ENCODE measurements at regions not wholly inside any gene's neighbourhood (a gene's known extent, or its start where the extent isn't known, plus 50 kb on each side); places are given as distances from the start of the nearest gene placed in this dataset.

DNA sequence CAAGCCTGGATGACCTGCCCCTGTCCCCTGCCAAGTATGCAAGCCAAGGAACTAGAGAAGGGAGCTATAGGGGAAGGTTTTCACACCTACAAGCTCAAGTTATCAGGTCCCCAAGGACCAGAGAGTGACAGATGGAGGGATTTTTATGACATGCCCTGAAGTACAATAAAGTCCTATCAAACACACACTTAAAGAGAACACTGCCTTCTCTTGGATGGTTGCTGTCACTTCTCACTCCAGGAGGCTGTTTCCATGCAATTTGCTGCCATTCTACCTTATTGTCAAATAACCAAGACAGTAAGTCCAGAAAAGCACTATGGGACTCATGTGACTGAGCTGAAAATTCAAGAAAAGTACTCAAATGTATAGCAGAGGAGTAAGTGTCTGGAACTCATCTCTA, 76.6 kb upstream of the DDX18 start:
- H3K4me1 ChIP-seq (ENCODE audit: insufficient read depth, low read length, severe bottlenecking), result no peaks in the 10 kb centered on the region
- no peak overlapping the region for H3K27ac ChIP-seq (ENCODE audit: low read depth, low read length, poor library complexity, severe bottlenecking)
- no peaks in the 10 kb centered on the region for H3K9me3 ChIP-seq (ENCODE audit: low read length)
- no peak overlapping the region for H2AFZ ChIP-seq (ENCODE audit: low read length)
- TF ChIP-seq CTCF (IDR thresholded peaks at IDR 0.05; ENCODE audit: low read length), result no peak
- TF ChIP-seq EZH2 (IDR thresholded peaks at IDR 0.05; ENCODE audit: borderline replicate concordance, low read length), result no peak
- no peak overlapping the region for H3K4me2 ChIP-seq (ENCODE audit: low read length)
- no peaks in the 10 kb centered on the region for H3K36me3 ChIP-seq (ENCODE audit: insufficient read depth, low read length)
- no peak overlapping the region for H3K9ac ChIP-seq (ENCODE audit: low read length)
- H3K4me3 ChIP-seq (ENCODE audit: low read depth, low read length, poor library complexity, severe bottlenecking), result no peak overlapping the region
- no peaks in the 10 kb centered on the region for H3K79me2 ChIP-seq (ENCODE audit: insufficient read depth, low read length)
- no peaks in the 10 kb centered on the region for H3F3A ChIP-seq (ENCODE audit: insufficient read depth, low read length)
- no peaks in the 10 kb centered on the region for H4K20me1 ChIP-seq (ENCODE audit: insufficient read depth, low read length)
- H3K9me2 ChIP-seq (ENCODE audit: low read depth, low read length), result no peaks in the 10 kb centered on the region
- no peaks in the 10 kb centered on the region for H3K27me3 ChIP-seq (ENCODE audit: insufficient read depth, low read length)

GRCh38 chr2:117738991-117739839, 75.3 kb upstream of the DDX18 start:
- Histone ChIP-seq H3K4me2 (ENCODE audit: low read length) (no peak overlapping the region), H3K36me3 (ENCODE audit: insufficient read depth, low read length) (no peaks in the 10 kb centered on the region), H3K79me2 (ENCODE audit: insufficient read depth, low read length) (no peaks in the 10 kb centered on the region), H3K4me3 (ENCODE audit: low read depth, low read length, poor library complexity, severe bottlenecking) (no peak overlapping the region), H3F3A (ENCODE audit: insufficient read depth, low read length) (no peaks in the 10 kb centered on the region), H3K9me3 (ENCODE audit: low read length) (no peaks in the 10 kb centered on the region), H2AFZ (ENCODE audit: low read length) (no peak overlapping the region), H3K27me3 (ENCODE audit: insufficient read depth, low read length) (no peaks in the 10 kb centered on the region), H4K20me1 (ENCODE audit: insufficient read depth, low read length) (no peaks in the 10 kb centered on the region), H3K4me1 (ENCODE audit: insufficient read depth, low read length, severe bottlenecking) (no peaks in the 10 kb centered on the region), H3K27ac (ENCODE audit: low read depth, low read length, poor library complexity, severe bottlenecking) (no peak overlapping the region), H3K9ac (ENCODE audit: low read length) (no peak overlapping the region), H3K9me2 (ENCODE audit: low read depth, low read length) (no peaks in the 10 kb centered on the region)
- no peak for TF ChIP-seq EZH2 (IDR thresholded peaks at IDR 0.05; ENCODE audit: borderline replicate concordance, low read length)
- TF ChIP-seq CTCF (IDR thresholded peaks at IDR 0.05; ENCODE audit: low read length), result no peak

DNA sequence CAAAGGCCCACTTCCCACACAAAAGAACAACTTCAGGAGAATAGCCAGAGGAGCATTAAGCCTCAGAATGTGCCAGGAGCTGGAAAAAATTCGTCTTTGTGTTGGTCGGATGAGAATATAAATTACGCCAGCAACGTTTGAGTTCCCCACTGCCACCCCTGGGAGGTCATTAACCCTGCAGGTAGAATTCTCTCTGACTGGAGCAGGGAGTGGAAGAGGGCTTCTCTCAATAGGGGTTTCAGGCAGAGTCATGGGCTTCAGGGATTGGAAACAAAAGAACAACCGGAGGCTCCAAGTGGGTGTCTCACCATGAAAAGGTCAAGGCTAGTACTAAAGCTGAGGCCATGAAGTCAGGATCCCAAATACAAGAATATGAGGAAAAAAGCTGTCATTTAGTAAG, 69.0 kb upstream of the DDX18 start:
- Histone ChIP-seq H3K27ac (ENCODE audit: low read depth, low read length, poor library complexity, severe bottlenecking) (no peak overlapping the region), H2AFZ (ENCODE audit: low read length) (no peak overlapping the region), H3F3A (ENCODE audit: insufficient read depth, low read length) (no peaks in the 10 kb centered on the region), H3K9me3 (ENCODE audit: low read length) (no peaks in the 10 kb centered on the region), H3K27me3 (ENCODE audit: insufficient read depth, low read length) (no peaks in the 10 kb centered on the region), H3K9ac (ENCODE audit: low read length) (no peak overlapping the region), H3K4me1 (ENCODE audit: insufficient read depth, low read length, severe bottlenecking) (no peaks in the 10 kb centered on the region), H3K4me2 (ENCODE audit: low read length) (no peak overlapping the region), H3K79me2 (ENCODE audit: insufficient read depth, low read length) (no peaks in the 10 kb centered on the region), H3K9me2 (ENCODE audit: low read depth, low read length) (no peaks in the 10 kb centered on the region), H3K4me3 (ENCODE audit: low read depth, low read length, poor library complexity, severe bottlenecking) (no peak overlapping the region), H3K36me3 (ENCODE audit: insufficient read depth, low read length) (no peaks in the 10 kb centered on the region), H4K20me1 (ENCODE audit: insufficient read depth, low read length) (no peaks in the 10 kb centered on the region)
- no peak for TF ChIP-seq CTCF (IDR thresholded peaks at IDR 0.05; ENCODE audit: low read length)
- TF ChIP-seq EZH2 (IDR thresholded peaks at IDR 0.05; ENCODE audit: borderline replicate concordance, low read length), result no peak
